Natural killer cell (primary cell): ENCODE measurements at regions not wholly inside any gene's neighbourhood (a gene's known extent, or its start where the extent isn't known, plus 50 kb on each side); places are given as distances from the start of the nearest gene placed in this dataset.

Experiments used
- ATAC-seq, 3 donors: fragments of 150-1000 bp in 2 of 3; fragments of 200-7000 bp in 1 of 3; cut with Tn5 transposase; 1 replicate in 1 of 3; 2 replicates in 2 of 3; pipeline ENCODE4 v1.10.0; 2021; ENCODE audit warnings: mild to moderate bottlenecking in 2 of 3, moderate library complexity in 2 of 3
- DNase-seq, 2 donors: peaks; one replicate each; pipeline versions ENCODE4 v3.0.0 to v3.0.0-alpha.2; 2013 to 2021; ENCODE audit warnings: mixed read lengths in 1 of 2
- H3K27ac ChIP-seq: one replicate; pipeline ENCODE4 v1.5.1; 2013; ENCODE audit warnings: mild to moderate bottlenecking, low read length
- H3K27me3 ChIP-seq: one replicate; pipeline ENCODE4 v1.6.1; 2013; ENCODE audit warnings: low read length; ENCODE audit not compliant: control insufficient read depth, insufficient read depth
- H3K36me3 ChIP-seq: one replicate; pipeline ENCODE4 v1.6.1; 2013; ENCODE audit warnings: low read length; ENCODE audit not compliant: control insufficient read depth, insufficient read depth
- H3K4me1 ChIP-seq: one replicate; pipeline ENCODE4 v1.6.1; 2013; ENCODE audit warnings: low read length; ENCODE audit not compliant: control insufficient read depth, insufficient read depth
- H3K4me3 ChIP-seq: one replicate; pipeline ENCODE4 v1.5.1; 2013; ENCODE audit warnings: low read length
- H3K9me3 ChIP-seq: one replicate; pipeline ENCODE4 v1.6.1; 2013; ENCODE audit warnings: low read length; ENCODE audit not compliant: control insufficient read depth, insufficient read depth
- H3K27ac Mint-ChIP-seq, 2 donors: one replicate each; pipeline ENCODE4 v1.8.0; 2022; ENCODE audit warnings: mild to moderate bottlenecking in 2 of 2, mixed read lengths in 2 of 2, moderate library complexity in 1 of 2
- H3K27me3 Mint-ChIP-seq, 2 donors: one replicate each; pipeline ENCODE4 v1.8.0; 2022; ENCODE audit warnings: low read depth in 2 of 2, mixed read lengths in 2 of 2
- H3K36me3 Mint-ChIP-seq: one replicate; pipeline ENCODE4 v1.8.0; 2022; ENCODE audit warnings: mixed read lengths
- H3K4me1 Mint-ChIP-seq, 2 donors: one replicate each; pipeline ENCODE4 v1.8.0; 2022; ENCODE audit warnings: mixed read lengths in 2 of 2
- H3K4me3 Mint-ChIP-seq: one replicate; pipeline ENCODE4 v1.8.0; 2022; ENCODE audit warnings: mild to moderate bottlenecking, moderate library complexity, mixed read lengths
- H3K9me3 Mint-ChIP-seq, 2 donors: one replicate each; pipeline ENCODE4 v1.8.0; 2022; ENCODE audit warnings: mixed read lengths in 2 of 2
- CTCF ChIP-seq: fragments of 200-600 bp; IDR thresholded peaks from one replicate; pipeline ENCODE4 v1.8.0; 2022; ENCODE audit warnings: antibody characterized with exemption
- WGBS: methylation state at CpG from one replicate; pipeline ENCODE4 v1.1.7; 2013; ENCODE audit warnings: missing lambda C conversion rate; ENCODE audit not compliant: insufficient coverage; 5-methylcytosine and 5-hydroxymethylcytosine counted together
- intact Hi-C: fragments of 100-400 bp; cut with micrococcal nuclease; formaldehyde crosslinking; loops from one replicate; pipeline ENCODE4 v1.14.2; 2022

DNA sequence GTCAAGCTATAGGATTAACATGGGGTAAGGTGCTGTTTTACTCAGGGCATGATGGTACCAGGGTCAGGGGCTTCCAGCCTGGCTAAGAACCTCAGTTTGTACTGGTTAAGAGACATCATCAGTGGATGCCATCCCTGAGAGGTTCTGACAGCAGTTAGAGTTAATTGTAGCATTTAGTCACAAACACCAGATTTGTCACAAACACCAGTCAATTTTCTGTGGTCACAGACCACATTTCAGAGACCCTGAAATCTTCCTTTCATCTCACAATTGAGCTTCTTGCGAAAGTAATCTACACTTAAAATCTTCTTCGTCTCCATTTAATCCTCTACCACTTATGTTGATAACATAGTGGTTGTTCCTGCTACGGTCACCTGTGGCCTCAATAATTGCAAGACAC is 143.0 kb upstream of the EGLN3 start:
- H3K36me3 Mint-ChIP-seq = no peaks in the 10 kb centered on the region
- 14% methylated on average over 3 of the region's 3 CpGs for WGBS
- H3K27me3 ChIP-seq = no peaks in the 10 kb centered on the region
- H3K27ac ChIP-seq = no peak overlapping the region
- intact Hi-C loops = no loop called here
- H3K9me3 Mint-ChIP-seq = no peaks in the 10 kb centered on the region
- no peaks in the 10 kb centered on the region for H3K4me1 ChIP-seq
- H3K4me1 Mint-ChIP-seq = peaks cover 0 to 4% of the 10 kb centered on the region in 2 donors
- DNase-seq (no peak), ATAC-seq (no peak)
- no peaks in the 10 kb centered on the region for H3K36me3 ChIP-seq
- no peaks in the 10 kb centered on the region for H3K27me3 Mint-ChIP-seq
- H3K4me3 ChIP-seq = no peak overlapping the region
- H3K27ac Mint-ChIP-seq = no peak overlapping the region
- TF ChIP-seq CTCF = no peak
- H3K4me3 Mint-ChIP-seq = no peak overlapping the region
- no peaks in the 10 kb centered on the region for H3K9me3 ChIP-seq

DNA sequence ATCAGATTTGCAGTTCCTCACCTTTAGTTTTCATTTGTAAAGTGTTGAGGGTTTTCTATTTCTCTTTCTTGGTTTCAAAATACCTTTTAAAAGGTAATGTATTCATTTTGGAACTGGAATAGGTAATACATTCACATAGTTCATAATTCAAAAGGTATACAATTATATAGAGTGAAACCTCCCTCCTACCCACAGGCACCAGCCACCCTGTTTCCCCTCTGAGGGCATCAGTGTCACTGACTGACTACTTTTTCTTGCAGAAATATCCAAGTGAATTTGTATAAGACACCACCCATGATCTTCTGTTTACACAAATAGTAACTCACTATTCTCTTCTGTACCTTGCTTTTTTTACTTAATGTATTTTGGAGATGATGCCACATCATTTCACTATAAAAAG is 139.6 kb upstream of the EGLN3 start:
- no peak overlapping the region for H3K4me3 Mint-ChIP-seq
- peaks cover 0 to 3% of the 10 kb centered on the region in 2 donors for H3K27me3 Mint-ChIP-seq
- no peaks in the 10 kb centered on the region for H3K9me3 ChIP-seq
- intact Hi-C loops = no loop called here
- peaks cover 0 to 2% of the 10 kb centered on the region in 2 donors for H3K9me3 Mint-ChIP-seq
- no peaks in the 10 kb centered on the region for H3K36me3 Mint-ChIP-seq
- TF ChIP-seq CTCF = no peak
- peaks cover 0 to 4% of the 10 kb centered on the region in 2 donors for H3K4me1 Mint-ChIP-seq
- no peaks in the 10 kb centered on the region for H3K36me3 ChIP-seq
- H3K27ac ChIP-seq = no peak overlapping the region
- no peak for DNase-seq
- no peaks in the 10 kb centered on the region for H3K4me1 ChIP-seq
- ATAC-seq = no peak
- H3K4me3 ChIP-seq = no peak overlapping the region
- no peak overlapping the region for H3K27ac Mint-ChIP-seq
- H3K27me3 ChIP-seq = no peaks in the 10 kb centered on the region

DNA sequence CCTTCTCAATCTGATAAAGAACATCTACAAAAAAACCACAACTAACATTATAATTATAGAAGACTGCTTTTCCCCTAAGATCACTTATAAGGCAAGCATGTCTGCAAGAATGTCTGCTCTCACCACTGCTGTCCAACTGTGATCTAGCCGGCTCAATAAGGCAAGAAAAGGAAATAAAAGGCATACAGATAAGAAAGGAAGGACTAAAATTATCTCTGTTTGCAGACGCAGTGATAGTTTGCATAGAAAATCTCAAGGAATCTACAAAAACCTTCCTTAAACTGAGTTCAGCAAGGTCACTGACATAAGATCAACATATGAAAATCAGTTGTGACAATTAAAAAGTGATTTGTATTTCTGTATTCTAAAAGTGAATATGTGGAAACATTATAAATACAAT is 138.0 kb upstream of the EGLN3 start:
- Mint-ChIP-seq H3K4me3 (no peak overlapping the region), H3K4me1 (peaks cover 0 to 4% of the 10 kb centered on the region in 2 donors), H3K27me3 (peaks cover 3 to 7% of the 10 kb centered on the region in 2 donors), H3K9me3 (peaks cover 0 to 2% of the 10 kb centered on the region in 2 donors), H3K27ac (no peak overlapping the region), H3K36me3 (no peaks in the 10 kb centered on the region)
- intact Hi-C loops = no loop called here
- TF ChIP-seq CTCF = no peak
- H3K4me3 ChIP-seq = no peak overlapping the region
- DNase-seq (no peak), ATAC-seq (no peak)
- no peak overlapping the region for H3K27ac ChIP-seq
- no peaks in the 10 kb centered on the region for H3K4me1 ChIP-seq
- H3K36me3 ChIP-seq = no peaks in the 10 kb centered on the region
- H3K27me3 ChIP-seq = no peaks in the 10 kb centered on the region
- 44% methylated on average over 1 of the region's 2 CpGs for WGBS
- H3K9me3 ChIP-seq = no peaks in the 10 kb centered on the region

DNA sequence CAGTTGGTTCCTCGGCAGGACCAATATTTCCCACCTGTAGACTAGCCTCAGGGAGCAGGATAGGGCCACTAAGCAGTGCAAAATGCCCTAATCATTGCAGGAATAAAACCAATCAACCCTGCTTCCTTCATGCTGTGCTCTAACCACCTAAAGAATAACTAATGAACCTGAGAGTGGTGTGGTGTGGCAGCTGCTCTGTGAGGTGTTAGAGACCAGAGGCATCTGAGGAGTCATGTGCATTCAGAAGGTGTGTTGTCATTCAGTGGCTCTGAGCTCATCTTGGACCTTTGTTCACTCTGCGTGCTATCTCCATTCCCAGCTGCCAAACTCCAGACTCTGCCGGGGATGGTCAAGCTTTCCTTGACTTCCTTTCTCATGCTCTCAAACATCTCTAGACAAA is 136.7 kb upstream of the EGLN3 start:
- intact Hi-C loops = no loop called here
- no peak overlapping the region for H3K4me3 ChIP-seq
- TF ChIP-seq CTCF = no peak
- ATAC-seq (no peak), DNase-seq (no peak)
- no peaks in the 10 kb centered on the region for H3K36me3 ChIP-seq
- Mint-ChIP-seq H3K4me1 (no peaks in the 10 kb centered on the region), H3K27ac (no peak overlapping the region), H3K4me3 (no peak overlapping the region), H3K27me3 (peaks cover 3 to 8% of the 10 kb centered on the region in 2 donors), H3K36me3 (no peaks in the 10 kb centered on the region), H3K9me3 (peaks cover 0 to 2% of the 10 kb centered on the region in 2 donors)
- no peak overlapping the region for H3K27ac ChIP-seq
- H3K4me1 ChIP-seq = no peaks in the 10 kb centered on the region
- no peaks in the 10 kb centered on the region for H3K9me3 ChIP-seq
- 93% methylated on average over 3 of the region's 3 CpGs for WGBS
- no peaks in the 10 kb centered on the region for H3K27me3 ChIP-seq
